ENCODE measurements at regions not wholly inside any gene's neighbourhood (a gene's known extent, or its start where the extent isn't known, plus 50 kb on each side); places are given as distances from the start of the nearest gene placed in this dataset.

GRCh38 chr11:112903340-112903739 lies 57.9 kb upstream of the NCAM1 start:
- H3K27me3 Mint-ChIP-seq: no peaks in the 10 kb centered on the region
- H3K36me3 Mint-ChIP-seq (ENCODE audit: low read depth): no peaks in the 10 kb centered on the region
- ChIA-PET POLR2A (no interaction called here), CTCF (no interaction called here)
- no peak overlapping the region for H3K27ac Mint-ChIP-seq
- no peak for DNase-seq
- no peak for ATAC-seq (ENCODE audit: low read depth)
- TF ChIP-seq CTCF (IDR thresholded peaks at IDR 0.05): no peak
- intact Hi-C loops (cut with micrococcal nuclease): no loop called here
- no peaks in the 10 kb centered on the region for H3K4me1 Mint-ChIP-seq
- H3K4me3 Mint-ChIP-seq: no peak overlapping the region
- H3K9me3 Mint-ChIP-seq: no peaks in the 10 kb centered on the region

DNA sequence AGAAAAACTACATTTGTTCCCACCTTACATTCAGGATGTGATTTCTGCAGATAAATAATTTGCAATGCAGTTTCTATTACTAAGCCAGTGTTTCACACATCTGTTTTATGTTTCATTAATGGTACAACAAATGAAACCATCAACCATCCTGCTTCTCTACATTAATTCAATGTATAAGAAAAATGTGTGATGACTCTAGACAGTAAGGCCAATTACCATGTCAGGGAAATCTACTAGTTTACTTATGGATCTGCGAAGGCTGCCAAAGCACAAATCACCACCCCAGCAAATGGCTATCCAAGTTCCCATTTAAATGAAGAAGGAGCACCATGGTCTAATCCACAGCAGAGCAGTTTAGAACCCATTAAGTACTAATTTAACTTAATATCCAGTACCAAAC lies 50.1 kb upstream of the NCAM1 start:
- H3K4me3 Mint-ChIP-seq: no peak overlapping the region
- ChIA-PET POLR2A (no interaction called here), CTCF (no interaction called here)
- H3K27ac Mint-ChIP-seq: no peak overlapping the region
- TF ChIP-seq CTCF (IDR thresholded peaks at IDR 0.05): no peak
- intact Hi-C loops (cut with micrococcal nuclease): no loop called here
- no peaks in the 10 kb centered on the region for H3K4me1 Mint-ChIP-seq
- no peaks in the 10 kb centered on the region for H3K27me3 Mint-ChIP-seq
- H3K9me3 Mint-ChIP-seq: no peaks in the 10 kb centered on the region
- ATAC-seq (ENCODE audit: low read depth) (no peak), DNase-seq (no peak)
- no peaks in the 10 kb centered on the region for H3K36me3 Mint-ChIP-seq (ENCODE audit: low read depth)

All from activated B cell treated with CpG ODN at 0.5 μM for 24 hours (primary cell).